SW 1271 (cell line): ENCODE measurements at regions not wholly inside any gene's neighbourhood (a gene's known extent, or its start where the extent isn't known, plus 50 kb on each side); places are given as distances from the start of the nearest gene placed in this dataset.
"Not testable (repeated sequence)": the region's sequence is repeated elsewhere in the genome, so short reads cannot be mapped to it uniquely, and the experiment has no call there.

Experiments used
- DNase-seq, 2 experiments: peaks; one replicate each; lab custom pipeline; 2025; lab: John Stamatoyannopoulos, UW

- DNase-seq = no peak
These were observed 1274.8 kb upstream of the SLC39A10 start for GRCh38 chr2:194382221-194382620.

GRCh38 chr2:194380011-194380410 lies 1277.0 kb upstream of the SLC39A10 start:
- no peak for DNase-seq

- DNase-seq = not testable (repeated sequence)
These were observed 1289.6 kb upstream of the SLC39A10 start for GRCh38 chr2:194367390-194367789.

GRCh38 chr2:194363878-194364277 lies 1293.1 kb upstream of the SLC39A10 start:
- no peak for DNase-seq

GRCh38 chr2:194363295-194363694 lies 1293.7 kb upstream of the SLC39A10 start:
- no peak for DNase-seq

- DNase-seq = no peak
These were observed 1304.5 kb upstream of the SLC39A10 start for GRCh38 chr2:194352505-194352904.

- DNase-seq = no peak
These were observed 1310.8 kb upstream of the SLC39A10 start for GRCh38 chr2:194346193-194346592.

GRCh38 chr2:194345347-194345746 lies 1311.7 kb upstream of the SLC39A10 start:
- DNase-seq = no peak

GRCh38 chr2:194343167-194343566 lies 1313.9 kb upstream of the SLC39A10 start:
- no peak for DNase-seq

GRCh38 chr2:194332799-194333490 lies 1324.1 kb upstream of the SLC39A10 start:
- no peak for DNase-seq

GRCh38 chr2:194328456-194328855 lies 1328.6 kb upstream of the SLC39A10 start:
- DNase-seq = no peak

GRCh38 chr2:194327196-194327888 lies 1329.7 kb upstream of the SLC39A10 start:
- DNase-seq = no peak

- DNase-seq = no peak
These were observed 1333.3 kb upstream of the SLC39A10 start for GRCh38 chr2:194323740-194324139.

- no peak for DNase-seq
These were observed 1336.5 kb upstream of the SLC39A10 start for GRCh38 chr2:194320520-194320919.

- no peak for DNase-seq
These were observed 1337.6 kb upstream of the SLC39A10 start for GRCh38 chr2:194319222-194319992.

- DNase-seq = no peak
These were observed 1343.0 kb upstream of the SLC39A10 start for GRCh38 chr2:194314042-194314441.

GRCh38 chr2:194304191-194304590 lies 1352.8 kb upstream of the SLC39A10 start:
- no peak for DNase-seq

GRCh38 chr2:194301946-194302345 lies 1355.1 kb upstream of the SLC39A10 start:
- no peak for DNase-seq

GRCh38 chr2:194294156-194294555 lies 1362.9 kb upstream of the SLC39A10 start:
- DNase-seq = no peak

GRCh38 chr2:194291104-194291503 lies 1365.9 kb upstream of the SLC39A10 start:
- no peak for DNase-seq

GRCh38 chr2:194289712-194290346 lies 1367.2 kb upstream of the SLC39A10 start:
- DNase-seq = no peak

- DNase-seq = not testable (repeated sequence)
These were observed 1380.4 kb upstream of the SLC39A10 start for GRCh38 chr2:194276667-194277066.
